Thyroid gland (tissue), 4 donors: ENCODE measurements at regions not wholly inside any gene's neighbourhood (a gene's known extent, or its start where the extent isn't known, plus 50 kb on each side); places are given as distances from the start of the nearest gene placed in this dataset.

Source experiments
- DNase-seq, 2 donors: peaks; one replicate each; pipeline ENCODE4 v3.0.0-alpha.2; 2019
- H3K27ac ChIP-seq, 3 donors: fragments of 200-600 bp; sonication (generic); 1 replicate in 2 of 3; 2 replicates in 1 of 3; pipeline ENCODE4 v1.5.1; 2016 to 2019; ENCODE audit warnings: mild to moderate bottlenecking in 1 of 3, moderate library complexity in 1 of 3
- H3K27me3 ChIP-seq: fragments of 200-600 bp; sonication (generic); one replicate; pipeline ENCODE4 v1.5.1; 2019
- H3K36me3 ChIP-seq, 2 donors: fragments of 200-600 bp; sonication (generic); one replicate each; pipeline ENCODE4 v1.5.1; 2016 to 2019
- H3K4me1 ChIP-seq, 2 donors: fragments of 200-600 bp; sonication (generic); one replicate each; pipeline ENCODE4 v1.5.1; 2017 to 2019
- H3K4me3 ChIP-seq, 3 donors: fragments of 200-600 bp; sonication (generic); replicated peaks in 1 of 3; 1 replicate in 2 of 3; 2 replicates in 1 of 3; pipeline ENCODE4 v1.5.1; 2016; ENCODE audit warnings: mild to moderate bottlenecking in 1 of 3
- H3K9me3 ChIP-seq: fragments of 200-600 bp; sonication (generic); one replicate; pipeline ENCODE4 v1.5.1; 2017
- CTCF ChIP-seq, 6 experiments: fragments of 200-600 bp in 3 of 6; fragments of 450-650 bp in 3 of 6; sonication (generic) in 3 of 6; IDR thresholded peaks; one replicate each; pipeline ENCODE4 v1.5.1; 2016 to 2019; ENCODE audit warnings: antibody characterized with exemption in 6 of 6, mild to moderate bottlenecking in 2 of 6, inconsistent platforms in 1 of 6, moderate library complexity in 1 of 6
- POLR2A ChIP-seq, 2 donors: fragments of 450-650 bp; IDR thresholded peaks; one replicate each; pipeline ENCODE4 v1.6.1; 2017; ENCODE audit warnings: antibody characterized with exemption in 2 of 2, mild to moderate bottlenecking in 2 of 2, moderate library complexity in 1 of 2
- WGBS, 2 donors: methylation state at CpG; one replicate each; pipeline ENCODE4 v1.1.5; 2017; 5-methylcytosine and 5-hydroxymethylcytosine counted together
- intact Hi-C: fragments of 100-400 bp; cut with DNase I; formaldehyde crosslinking; loops from one replicate; pipeline ENCODE4 v1.15.1; 2023

- peaks cover 5 to 14% of the 10 kb centered on the region in 2 donors for H3K4me1 ChIP-seq
- no peaks in the 10 kb centered on the region for H3K27me3 ChIP-seq
- H3K4me3 ChIP-seq = no peak overlapping the region
- no peaks in the 10 kb centered on the region for H3K9me3 ChIP-seq
- DNase-seq = peak; percentile 25 to 29
- 31 to 45% methylated on average over 3 of the region's 3 CpGs for WGBS, 2 donors
- no peaks in the 10 kb centered on the region for H3K36me3 ChIP-seq
- no peak for TF ChIP-seq CTCF (IDR thresholded peaks at IDR 0.05)
- H3K27ac ChIP-seq = peak overlapping the region; percentile 40 to 72 (median 67)
- intact Hi-C loops = no loop called here
Observed at GRCh38 chr6:54722328-54722727, 124.2 kb upstream of the FAM83B start.

- Histone ChIP-seq H3K9me3 (no peaks in the 10 kb centered on the region), H3K27me3 (no peaks in the 10 kb centered on the region), H3K27ac (no peak overlapping the region), H3K4me1 (no peaks in the 10 kb centered on the region), H3K36me3 (no peaks in the 10 kb centered on the region), H3K4me3 (no peak overlapping the region)
- DNase-seq = no peak
- WGBS, 2 donors = 92 to 94% methylated on average over 3 of the region's 3 CpGs
- intact Hi-C loops = no loop called here
- TF ChIP-seq CTCF (IDR thresholded peaks at IDR 0.05) = no peak
- TF ChIP-seq POLR2A (IDR thresholded peaks at IDR 0.05) = no peak
Observed at GRCh38 chr6:54729716-54730115, 116.9 kb upstream of the FAM83B start.

GRCh38 chr6:54730767-54731630, 115.6 kb upstream of the FAM83B start:
- H3K4me1 ChIP-seq = no peaks in the 10 kb centered on the region
- TF ChIP-seq POLR2A (IDR thresholded peaks at IDR 0.05) = no peak
- no peak for TF ChIP-seq CTCF (IDR thresholded peaks at IDR 0.05)
- DNase-seq = no peak
- H3K27ac ChIP-seq = no peak overlapping the region
- no peak overlapping the region for H3K4me3 ChIP-seq
- intact Hi-C loops = no loop called here
- H3K36me3 ChIP-seq = no peaks in the 10 kb centered on the region
- no peaks in the 10 kb centered on the region for H3K9me3 ChIP-seq
- H3K27me3 ChIP-seq = no peaks in the 10 kb centered on the region
- 92 to 95% methylated on average over 9 of the region's 9 CpGs for WGBS, 2 donors

- WGBS, 2 donors = 72 to 79% methylated on average over 2 to 3 of the region's 3 CpGs
- intact Hi-C loops = no loop called here
Observed at GRCh38 chr6:54737247-54737646, 109.3 kb upstream of the FAM83B start.

More at GRCh38 chr6:54737247-54737646, 109.3 kb upstream of the FAM83B start:
- H3K4me1 ChIP-seq = no peaks in the 10 kb centered on the region
- no peaks in the 10 kb centered on the region for H3K9me3 ChIP-seq
- TF ChIP-seq CTCF (IDR thresholded peaks at IDR 0.05) (no peak), POLR2A (IDR thresholded peaks at IDR 0.05) (no peak)
- DNase-seq = peak in 1 of 2 donors; percentile 4
- H3K4me3 ChIP-seq = no peak overlapping the region
- no peak overlapping the region for H3K27ac ChIP-seq
- no peaks in the 10 kb centered on the region for H3K27me3 ChIP-seq
- no peaks in the 10 kb centered on the region for H3K36me3 ChIP-seq
